HCT116 (cell line): ENCODE measurements at regions not wholly inside any gene's neighbourhood (a gene's known extent, or its start where the extent isn't known, plus 50 kb on each side); places are given as distances from the start of the nearest gene placed in this dataset.

ENCODE experiments used
- EZH2 ChIP-seq: fragments of 200-600 bp; sonication (generic); IDR thresholded peaks from 2 replicates; pipeline ENCODE4 v1.6.1; 2017; ENCODE audit warnings: antibody characterized with exemption, mixed run types
- EZH2phosphoT487 ChIP-seq: fragments of 200-600 bp; IDR thresholded peaks from 2 replicates; pipeline ENCODE4 v1.6.1; 2018; ENCODE audit warnings: antibody characterized with exemption, borderline replicate concordance
- JUND ChIP-seq: IDR thresholded peaks from 2 replicates; pipeline ENCODE4 v1.6.1; 2012
- POLR2A ChIP-seq: IDR thresholded peaks from 2 replicates; pipeline ENCODE4 v1.7.0; 2011; ENCODE audit warnings: borderline replicate concordance; ENCODE audit not compliant: insufficient read depth, insufficient read length; ENCODE audit errors: extremely low read depth
- RAD21 ChIP-seq: IDR thresholded peaks from 2 replicates; pipeline ENCODE4 v1.6.1; 2012; ENCODE audit warnings: low read depth, mild to moderate bottlenecking
- SIN3A ChIP-seq: IDR thresholded peaks from 2 replicates; pipeline ENCODE4 v1.6.1; 2012; ENCODE audit warnings: low read depth
- SP1 ChIP-seq: IDR thresholded peaks from 2 replicates; pipeline ENCODE4 v1.6.1; 2012; ENCODE audit warnings: low read depth
- TCF7L2 ChIP-seq: IDR thresholded peaks from 2 replicates; pipeline ENCODE4 v1.7.0; 2011; ENCODE audit warnings: borderline replicate concordance, inconsistent platforms; ENCODE audit not compliant: insufficient read depth, insufficient read length; ENCODE audit errors: extremely low read depth
- YY1 ChIP-seq: IDR thresholded peaks from 2 replicates; pipeline ENCODE4 v1.6.1; 2011; ENCODE audit warnings: low read length, low read depth, moderate library complexity, mild to moderate bottlenecking; ENCODE audit not compliant: insufficient replicate concordance; ENCODE audit errors: extremely low read depth
- ZNF274 ChIP-seq: fragments of 200-500 bp; sonication (Bioruptor generic); IDR thresholded peaks from 2 replicates; pipeline ENCODE4 v1.6.1; 2014; ENCODE audit warnings: mild to moderate bottlenecking, low read depth, low read length, inconsistent platforms
- TF ChIP-seq, protein P1 (sequence below), 3 experiments: fragments of 200-600 bp in 1 of 3; sonication (generic) in 1 of 3; IDR thresholded peaks in 2 of 3; conservative IDR thresholded peaks in 1 of 3; 2 replicates each; pipeline ENCODE4 v1.5.1; 2012 to 2017; ENCODE audit warnings: low read depth in 2 of 3, low read length in 2 of 3, antibody characterized with exemption in 1 of 3, borderline replicate concordance in 1 of 3, control low read depth in 1 of 3, mild to moderate bottlenecking in 1 of 3, mixed read lengths in 1 of 3, mixed run types in 1 of 3, moderate library complexity in 1 of 3; ENCODE audit not compliant: insufficient read depth in 1 of 3
- TF ChIP-seq, protein P2 (sequence below): IDR thresholded peaks from 2 replicates; pipeline ENCODE4 v1.6.1; 2012; ENCODE audit warnings: low read depth
- TF ChIP-seq, protein P3 (sequence below): IDR thresholded peaks from 2 replicates; pipeline ENCODE4 v1.6.1; 2012

DNA sequence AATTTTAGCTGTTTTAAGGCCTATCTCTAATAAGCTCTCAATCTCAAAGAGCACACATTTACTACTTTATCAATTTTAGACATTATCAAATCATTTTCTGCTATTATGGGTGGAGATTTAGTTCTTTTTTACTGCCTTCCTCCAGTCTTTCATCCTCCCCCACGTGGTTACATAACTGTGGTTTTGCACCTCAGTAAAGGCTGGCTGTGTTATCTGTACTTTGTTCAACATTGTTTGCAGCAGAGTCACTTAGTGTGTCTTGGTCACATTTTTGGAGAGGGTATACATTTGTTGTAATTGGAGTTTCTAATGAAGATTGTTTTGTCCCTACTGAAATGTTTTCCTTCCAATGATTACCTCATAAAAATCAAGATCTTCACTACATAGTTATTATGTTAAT lies 549.6 kb upstream of the CELF4 start:
- no peak for TF ChIP-seq RAD21
- TF ChIP-seq, protein P1, sequence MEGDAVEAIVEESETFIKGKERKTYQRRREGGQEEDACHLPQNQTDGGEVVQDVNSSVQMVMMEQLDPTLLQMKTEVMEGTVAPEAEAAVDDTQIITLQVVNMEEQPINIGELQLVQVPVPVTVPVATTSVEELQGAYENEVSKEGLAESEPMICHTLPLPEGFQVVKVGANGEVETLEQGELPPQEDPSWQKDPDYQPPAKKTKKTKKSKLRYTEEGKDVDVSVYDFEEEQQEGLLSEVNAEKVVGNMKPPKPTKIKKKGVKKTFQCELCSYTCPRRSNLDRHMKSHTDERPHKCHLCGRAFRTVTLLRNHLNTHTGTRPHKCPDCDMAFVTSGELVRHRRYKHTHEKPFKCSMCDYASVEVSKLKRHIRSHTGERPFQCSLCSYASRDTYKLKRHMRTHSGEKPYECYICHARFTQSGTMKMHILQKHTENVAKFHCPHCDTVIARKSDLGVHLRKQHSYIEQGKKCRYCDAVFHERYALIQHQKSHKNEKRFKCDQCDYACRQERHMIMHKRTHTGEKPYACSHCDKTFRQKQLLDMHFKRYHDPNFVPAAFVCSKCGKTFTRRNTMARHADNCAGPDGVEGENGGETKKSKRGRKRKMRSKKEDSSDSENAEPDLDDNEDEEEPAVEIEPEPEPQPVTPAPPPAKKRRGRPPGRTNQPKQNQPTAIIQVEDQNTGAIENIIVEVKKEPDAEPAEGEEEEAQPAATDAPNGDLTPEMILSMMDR (IDR thresholded peaks at IDR 0.05 in 2 of 3, conservative IDR thresholded peaks at IDR 0.05 in 1 of 3; ENCODE audit: borderline replicate concordance in 1 of 3, insufficient read depth in 1 of 3, low read depth in 2 of 3, low read length in 2 of 3), result no peak
- TF ChIP-seq EZH2phosphoT487, result no peak
- TF ChIP-seq POLR2A, result no peak
- no peak for TF ChIP-seq EZH2
- TF ChIP-seq SP1, result no peak
- no peak for TF ChIP-seq SIN3A
- TF ChIP-seq JUND, result no peak
- TF ChIP-seq, protein P2, sequence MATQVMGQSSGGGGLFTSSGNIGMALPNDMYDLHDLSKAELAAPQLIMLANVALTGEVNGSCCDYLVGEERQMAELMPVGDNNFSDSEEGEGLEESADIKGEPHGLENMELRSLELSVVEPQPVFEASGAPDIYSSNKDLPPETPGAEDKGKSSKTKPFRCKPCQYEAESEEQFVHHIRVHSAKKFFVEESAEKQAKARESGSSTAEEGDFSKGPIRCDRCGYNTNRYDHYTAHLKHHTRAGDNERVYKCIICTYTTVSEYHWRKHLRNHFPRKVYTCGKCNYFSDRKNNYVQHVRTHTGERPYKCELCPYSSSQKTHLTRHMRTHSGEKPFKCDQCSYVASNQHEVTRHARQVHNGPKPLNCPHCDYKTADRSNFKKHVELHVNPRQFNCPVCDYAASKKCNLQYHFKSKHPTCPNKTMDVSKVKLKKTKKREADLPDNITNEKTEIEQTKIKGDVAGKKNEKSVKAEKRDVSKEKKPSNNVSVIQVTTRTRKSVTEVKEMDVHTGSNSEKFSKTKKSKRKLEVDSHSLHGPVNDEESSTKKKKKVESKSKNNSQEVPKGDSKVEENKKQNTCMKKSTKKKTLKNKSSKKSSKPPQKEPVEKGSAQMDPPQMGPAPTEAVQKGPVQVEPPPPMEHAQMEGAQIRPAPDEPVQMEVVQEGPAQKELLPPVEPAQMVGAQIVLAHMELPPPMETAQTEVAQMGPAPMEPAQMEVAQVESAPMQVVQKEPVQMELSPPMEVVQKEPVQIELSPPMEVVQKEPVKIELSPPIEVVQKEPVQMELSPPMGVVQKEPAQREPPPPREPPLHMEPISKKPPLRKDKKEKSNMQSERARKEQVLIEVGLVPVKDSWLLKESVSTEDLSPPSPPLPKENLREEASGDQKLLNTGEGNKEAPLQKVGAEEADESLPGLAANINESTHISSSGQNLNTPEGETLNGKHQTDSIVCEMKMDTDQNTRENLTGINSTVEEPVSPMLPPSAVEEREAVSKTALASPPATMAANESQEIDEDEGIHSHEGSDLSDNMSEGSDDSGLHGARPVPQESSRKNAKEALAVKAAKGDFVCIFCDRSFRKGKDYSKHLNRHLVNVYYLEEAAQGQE, result no peak
- no peak for TF ChIP-seq YY1
- no peak for TF ChIP-seq ZNF274
- no peak for TF ChIP-seq TCF7L2
- TF ChIP-seq, protein P3, sequence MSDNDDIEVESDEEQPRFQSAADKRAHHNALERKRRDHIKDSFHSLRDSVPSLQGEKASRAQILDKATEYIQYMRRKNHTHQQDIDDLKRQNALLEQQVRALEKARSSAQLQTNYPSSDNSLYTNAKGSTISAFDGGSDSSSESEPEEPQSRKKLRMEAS, result no peak
